D721Med (cell line): ENCODE measurements at regions not wholly inside any gene's neighbourhood (a gene's known extent, or its start where the extent isn't known, plus 50 kb on each side); places are given as distances from the start of the nearest gene placed in this dataset.
"Not testable (repeated sequence)": the region's sequence is repeated elsewhere in the genome, so short reads cannot be mapped to it uniquely, and the experiment has no call there.

Experiments used
- DNase-seq: peaks from one replicate; pipeline ENCODE4 v3.0.0; 2011; ENCODE audit warnings: low spot score; ENCODE audit not compliant: insufficient read length
- FAIRE-seq: peaks from 2 replicates; lab custom pipeline; 2011; peaks lifted over from hg19 to GRCh38; lab: Jason Lieb, UNC
- CTCF ChIP-seq: IDR thresholded peaks from 2 replicates; pipeline ENCODE4 v1.5.1; 2012; ENCODE audit warnings: mild to moderate bottlenecking, control low read depth; ENCODE audit not compliant: insufficient read depth; ENCODE audit errors: missing control alignments

GRCh38 chr5:166909926-166910325, 1381.5 kb upstream of the WWC1 start:
- DNase-seq (no peak), FAIRE-seq (no peak)
- TF ChIP-seq CTCF: no peak

- no peak for FAIRE-seq
- no peak for TF ChIP-seq CTCF
- no peak for DNase-seq
These were observed 1380.5 kb upstream of the WWC1 start for GRCh38 chr5:166910995-166911394.

DNA sequence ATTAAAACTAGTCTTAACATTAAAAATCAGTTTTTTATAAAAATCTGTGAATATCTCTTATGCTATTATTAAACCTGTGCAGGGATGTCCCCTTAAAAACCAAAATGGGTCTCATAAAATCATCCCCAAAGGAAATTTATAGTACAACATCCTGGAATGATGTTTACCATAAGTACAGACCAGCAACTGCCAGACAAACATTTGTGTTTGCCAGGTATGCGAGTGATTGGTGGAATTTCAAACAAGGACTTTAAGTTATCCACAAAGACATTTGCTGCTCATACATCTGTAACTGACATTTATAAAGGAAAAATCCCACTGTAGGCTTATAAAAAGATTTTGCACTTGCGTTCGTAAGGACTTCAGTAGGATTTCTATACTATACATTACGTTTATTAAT, 1375.4 kb upstream of the WWC1 start:
- no peak for TF ChIP-seq CTCF
- FAIRE-seq: no peak
- no peak for DNase-seq

GRCh38 chr5:166926138-166926537, 1365.3 kb upstream of the WWC1 start:
- FAIRE-seq: no peak

GRCh38 chr5:166926806-166927475, 1364.5 kb upstream of the WWC1 start:
- not testable (repeated sequence) for FAIRE-seq, DNase-seq

More at GRCh38 chr5:166926138-166926537, 1365.3 kb upstream of the WWC1 start:
- DNase-seq: no peak
- TF ChIP-seq CTCF: no peak

- no peak for TF ChIP-seq CTCF
- DNase-seq: no peak
- FAIRE-seq: no peak
These were observed 1355.1 kb upstream of the WWC1 start for GRCh38 chr5:166936351-166936750.

DNA sequence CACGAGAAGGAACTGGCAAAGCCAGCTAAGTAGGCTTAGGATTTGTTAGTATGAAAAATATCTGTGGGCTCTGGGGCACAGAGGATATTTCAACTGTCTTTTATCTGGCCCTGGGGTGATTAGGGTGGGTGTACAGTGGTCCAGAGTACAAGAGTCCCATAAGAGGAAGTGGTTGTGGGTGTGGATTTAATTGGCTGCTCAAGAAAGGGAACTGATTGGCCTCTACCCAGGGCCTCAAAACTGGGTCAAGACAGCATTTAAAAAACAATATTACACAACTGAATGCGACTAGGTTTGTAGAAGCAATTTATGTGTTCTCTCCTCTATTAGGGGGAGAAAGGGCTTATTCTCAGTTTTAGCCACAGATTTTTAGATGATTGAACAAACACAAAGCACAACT, 1353.4 kb upstream of the WWC1 start:
- FAIRE-seq: no peak
- no peak for TF ChIP-seq CTCF
- no peak for DNase-seq
